HEK293 (cell line): ENCODE measurements at regions not wholly inside any gene's neighbourhood (a gene's known extent, or its start where the extent isn't known, plus 50 kb on each side); places are given as distances from the start of the nearest gene placed in this dataset.

Source experiments
- CTCF ChIA-PET: fragments of 350-600 bp; formaldehyde crosslinking; extraction: SDS; loops from one replicate; lab custom pipeline; 2021; ENCODE audit warnings: antibody characterized with exemption; lab: Yijun Ruan, JAX
- POLR2A ChIA-PET: fragments of 300-600 bp; formaldehyde crosslinking; extraction: SDS; loops from one replicate; lab custom pipeline; 2020; ENCODE audit warnings: antibody characterized with exemption, inconsistent platforms; lab: Yijun Ruan, JAX
- H3K27ac ChIP-seq: fragments of 200-500 bp; sonication (Bioruptor generic); 2 replicates; pipeline ENCODE4 v1.5.1; 2014; ENCODE audit warnings: low read depth, low read length, control low read depth, inconsistent platforms; ENCODE audit errors: extremely low read depth
- H3K36me3 ChIP-seq, 2 experiments: fragments of 200-500 bp in 1 of 2; sonication (Bioruptor generic) in 1 of 2; 1 replicate in 1 of 2; 2 replicates in 1 of 2; pipeline ENCODE4 v1.5.1; 2014 to 2017; ENCODE audit warnings: inconsistent platforms in 2 of 2, low read length in 2 of 2; ENCODE audit not compliant: control insufficient read depth in 2 of 2, insufficient read depth in 1 of 2
- H3K4me1 ChIP-seq: fragments of 200-500 bp; sonication (Bioruptor generic); 2 replicates; pipeline ENCODE4 v1.5.1; 2014; ENCODE audit warnings: mild to moderate bottlenecking, low read length, inconsistent platforms; ENCODE audit not compliant: control insufficient read depth, insufficient read depth
- H3K4me3 ChIP-seq: 2 replicates; pipeline ENCODE4 v1.5.1; 2011; ENCODE audit warnings: low read depth, mild to moderate bottlenecking, control low read depth, low read length, moderate library complexity
- H3K9me3 ChIP-seq: fragments of 200-500 bp; sonication (Bioruptor generic); 2 replicates; pipeline ENCODE4 v1.5.1; 2014; ENCODE audit warnings: low read depth, low read length, inconsistent platforms; ENCODE audit not compliant: control insufficient read depth, insufficient read depth
- GLI2 ChIP-seq: fragments of 450-650 bp; formaldehyde crosslinking; IDR thresholded peaks from 2 replicates; pipeline ENCODE4; 2017; ENCODE audit warnings: missing biosample characterization, missing genetic modification characterization, low read depth, borderline replicate concordance
- KLF10 ChIP-seq: fragments of 450-650 bp; IDR thresholded peaks from 2 replicates; pipeline ENCODE4 v1.5.1; 2018; ENCODE audit warnings: missing biosample characterization, mild to moderate bottlenecking, missing genetic modification characterization
- MZF1 ChIP-seq: fragments of 450-650 bp; formaldehyde crosslinking; IDR thresholded peaks from 2 replicates; pipeline ENCODE4 v1.5.1; 2017; ENCODE audit warnings: missing biosample characterization, missing genetic modification characterization, borderline replicate concordance
- PRDM2 ChIP-seq: fragments of 450-650 bp; formaldehyde crosslinking; IDR thresholded peaks from 2 replicates; pipeline ENCODE4 v1.5.1; 2016; ENCODE audit warnings: missing biosample characterization, missing genetic modification characterization, borderline replicate concordance
- ZBTB20 ChIP-seq: fragments of 450-650 bp; formaldehyde crosslinking; IDR thresholded peaks from 2 replicates; pipeline ENCODE4 v1.5.1; 2016; ENCODE audit warnings: missing biosample characterization, missing genetic modification characterization
- ZBTB21 ChIP-seq: fragments of 450-650 bp; formaldehyde crosslinking; IDR thresholded peaks from 2 replicates; pipeline ENCODE4 v1.5.1; 2017; ENCODE audit warnings: missing biosample characterization, missing genetic modification characterization
- ZNF280D ChIP-seq: fragments of 450-650 bp; formaldehyde crosslinking; IDR thresholded peaks from 2 replicates; pipeline ENCODE4 v1.5.1; 2016; ENCODE audit warnings: missing biosample characterization, missing genetic modification characterization
- ZNF555 ChIP-seq: fragments of 450-650 bp; formaldehyde crosslinking; conservative IDR thresholded peaks from 2 replicates; pipeline ENCODE4 v1.5.1; 2017; ENCODE audit warnings: missing biosample characterization, mild to moderate bottlenecking, missing genetic modification characterization, inconsistent platforms
- ZNF585B ChIP-seq: fragments of 450-650 bp; formaldehyde crosslinking; IDR thresholded peaks from 2 replicates; pipeline ENCODE4 v1.5.1; 2016; ENCODE audit warnings: missing biosample characterization, missing genetic modification characterization
- ZNF777 ChIP-seq: fragments of 450-650 bp; formaldehyde crosslinking; IDR thresholded peaks from 2 replicates; pipeline ENCODE4 v1.5.1; 2017; ENCODE audit warnings: missing biosample characterization, missing genetic modification characterization, borderline replicate concordance

- no peak for TF ChIP-seq ZNF280D
- no peak for TF ChIP-seq ZBTB21
- no peak for TF ChIP-seq ZNF585B
- no peak for TF ChIP-seq ZNF555 (tag by site-specific recombination)
- no peak for TF ChIP-seq ZBTB20 (tag by site-specific recombination)
- TF ChIP-seq PRDM2 (tag by site-specific recombination), result no peak
Measured at GRCh38 chr10:106304056-106304455, 860.5 kb downstream of the SORCS1 start (continued).

GRCh38 chr10:106302961-106303360 is 861.5 kb downstream of the SORCS1 start:
- Histone ChIP-seq H3K9me3 (no peaks in the 10 kb centered on the region), H3K36me3 (no peaks in the 10 kb centered on the region), H3K27ac (no peak overlapping the region), H3K4me3 (no peak overlapping the region)
- TF ChIP-seq MZF1 (tag by site-specific recombination), result no peak
- no peak for TF ChIP-seq KLF10
- no peak for TF ChIP-seq ZNF777 (tag by site-specific recombination)
- TF ChIP-seq GLI2 (tag by site-specific recombination), result no peak
- TF ChIP-seq PRDM2 (tag by site-specific recombination), result no peak
- TF ChIP-seq, all 188 proteins: peak for 0
- no peaks in the 10 kb centered on the region for H3K4me1 ChIP-seq
- CTCF ChIA-PET, result no interaction called here
- POLR2A ChIA-PET, result no interaction called here
